ENCODE measurements at regions not wholly inside any gene's neighbourhood (a gene's known extent, or its start where the extent isn't known, plus 50 kb on each side); places are given as distances from the start of the nearest gene placed in this dataset.

- Histone ChIP-seq H3K4me3 (no peak overlapping the region), H3K4me1 (no peaks in the 10 kb centered on the region), H3K27ac (no peak overlapping the region), H3K9me3 (no peaks in the 10 kb centered on the region), H3K27me3 (no peaks in the 10 kb centered on the region), H3K36me3 (replicated peaks in 1 of 2; ENCODE audit: insufficient read depth in 1 of 2, low read depth in 2 of 2) (no peaks in the 10 kb centered on the region)
- TF ChIP-seq POLR2A (IDR thresholded peaks at IDR 0.05) = no peak
- TF ChIP-seq, protein P1, sequence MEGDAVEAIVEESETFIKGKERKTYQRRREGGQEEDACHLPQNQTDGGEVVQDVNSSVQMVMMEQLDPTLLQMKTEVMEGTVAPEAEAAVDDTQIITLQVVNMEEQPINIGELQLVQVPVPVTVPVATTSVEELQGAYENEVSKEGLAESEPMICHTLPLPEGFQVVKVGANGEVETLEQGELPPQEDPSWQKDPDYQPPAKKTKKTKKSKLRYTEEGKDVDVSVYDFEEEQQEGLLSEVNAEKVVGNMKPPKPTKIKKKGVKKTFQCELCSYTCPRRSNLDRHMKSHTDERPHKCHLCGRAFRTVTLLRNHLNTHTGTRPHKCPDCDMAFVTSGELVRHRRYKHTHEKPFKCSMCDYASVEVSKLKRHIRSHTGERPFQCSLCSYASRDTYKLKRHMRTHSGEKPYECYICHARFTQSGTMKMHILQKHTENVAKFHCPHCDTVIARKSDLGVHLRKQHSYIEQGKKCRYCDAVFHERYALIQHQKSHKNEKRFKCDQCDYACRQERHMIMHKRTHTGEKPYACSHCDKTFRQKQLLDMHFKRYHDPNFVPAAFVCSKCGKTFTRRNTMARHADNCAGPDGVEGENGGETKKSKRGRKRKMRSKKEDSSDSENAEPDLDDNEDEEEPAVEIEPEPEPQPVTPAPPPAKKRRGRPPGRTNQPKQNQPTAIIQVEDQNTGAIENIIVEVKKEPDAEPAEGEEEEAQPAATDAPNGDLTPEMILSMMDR (IDR thresholded peaks at IDR 0.05) = no peak
- 60 to 61% methylated on average over 1 of the region's 1 CpG for WGBS, 2 donors
- no peak for DNase-seq
- intact Hi-C loops (cut with DNase I) = no loop called here
- no peak for ATAC-seq
Observed at GRCh38 chr4:67218883-67219282, 326.4 kb downstream of the CENPC start.

DNA sequence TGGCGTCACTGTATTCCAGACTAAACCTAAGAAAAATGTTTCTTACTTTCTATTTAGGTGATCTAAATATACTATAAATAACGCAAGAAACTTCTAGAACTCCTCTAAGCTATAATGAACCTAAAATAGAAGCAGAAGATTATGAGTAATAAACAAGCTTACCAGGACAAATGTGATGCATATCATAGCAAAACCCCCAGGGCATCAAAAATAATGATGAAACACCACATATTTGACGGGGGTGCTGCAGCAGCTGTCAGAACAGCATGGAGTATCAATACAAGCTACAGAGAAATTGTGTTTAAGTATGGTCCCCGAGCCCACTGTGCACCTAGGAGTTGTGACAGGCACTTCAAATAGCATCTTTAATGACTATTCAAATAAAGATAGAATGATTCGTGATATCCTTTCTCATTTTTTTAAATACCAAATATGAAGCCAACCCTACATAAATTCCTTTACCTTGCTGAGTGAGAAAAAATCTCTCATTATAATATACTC lies 337.3 kb downstream of the CENPC start:
- WGBS, 2 donors = 42 to 49% methylated on average over 5 of the region's 5 CpGs
- Histone ChIP-seq H3K27ac (no peak overlapping the region), H3K27me3 (no peaks in the 10 kb centered on the region), H3K4me1 (no peaks in the 10 kb centered on the region), H3K36me3 (replicated peaks in 1 of 2; ENCODE audit: insufficient read depth in 1 of 2, low read depth in 2 of 2) (no peaks in the 10 kb centered on the region), H3K4me3 (no peak overlapping the region), H3K9me3 (no peaks in the 10 kb centered on the region)
- TF ChIP-seq POLR2A (IDR thresholded peaks at IDR 0.05) = no peak
- TF ChIP-seq, protein P1 (IDR thresholded peaks at IDR 0.05) = no peak
- ATAC-seq (no peak), DNase-seq (no peak)
- intact Hi-C loops (cut with DNase I) = no loop called here

GRCh38 chr4:67204441-67204840 lies 340.9 kb downstream of the CENPC start:
- H3K4me1 ChIP-seq = no peaks in the 10 kb centered on the region
- H3K36me3 ChIP-seq (replicated peaks in 1 of 2; ENCODE audit: insufficient read depth in 1 of 2, low read depth in 2 of 2) = no peaks in the 10 kb centered on the region
- no peak overlapping the region for H3K4me3 ChIP-seq
- H3K9me3 ChIP-seq = no peaks in the 10 kb centered on the region
- no peaks in the 10 kb centered on the region for H3K27me3 ChIP-seq
- no peak for TF ChIP-seq POLR2A (IDR thresholded peaks at IDR 0.05)
- TF ChIP-seq, protein P1 (IDR thresholded peaks at IDR 0.05) = no peak
- DNase-seq (no peak), ATAC-seq (no peak)
- H3K27ac ChIP-seq = no peak overlapping the region
- intact Hi-C loops (cut with DNase I) = no loop called here

DNA sequence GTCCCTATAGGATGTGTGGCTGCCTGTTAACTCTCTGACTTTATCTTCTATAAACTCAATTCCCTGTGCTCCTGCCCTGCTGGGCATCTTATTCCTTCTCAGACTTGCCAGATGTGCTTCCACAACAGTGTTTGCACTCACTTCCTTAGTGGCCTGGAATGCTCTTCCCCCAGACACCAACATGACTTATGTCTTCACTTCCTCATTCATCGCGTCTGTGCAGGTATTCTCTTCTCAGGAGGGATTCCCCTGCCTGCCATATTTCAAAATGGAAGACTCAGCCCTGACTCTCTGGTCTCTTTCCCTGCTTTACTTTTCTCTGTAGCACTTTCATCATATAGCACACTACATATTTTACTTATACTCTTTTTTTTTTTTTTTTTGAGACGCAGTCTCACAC lies 344.0 kb downstream of the CENPC start:
- Histone ChIP-seq H3K27me3 (no peaks in the 10 kb centered on the region), H3K36me3 (replicated peaks in 1 of 2; ENCODE audit: insufficient read depth in 1 of 2, low read depth in 2 of 2) (no peaks in the 10 kb centered on the region), H3K9me3 (no peaks in the 10 kb centered on the region), H3K27ac (no peak overlapping the region), H3K4me3 (no peak overlapping the region), H3K4me1 (no peaks in the 10 kb centered on the region)
- intact Hi-C loops (cut with DNase I) = no loop called here
- ATAC-seq (no peak), DNase-seq (no peak)
- TF ChIP-seq, protein P1 (IDR thresholded peaks at IDR 0.05) = no peak
- TF ChIP-seq POLR2A (IDR thresholded peaks at IDR 0.05) = no peak
- 63 to 83% methylated on average over 3 of the region's 3 CpGs for WGBS, 2 donors

DNA sequence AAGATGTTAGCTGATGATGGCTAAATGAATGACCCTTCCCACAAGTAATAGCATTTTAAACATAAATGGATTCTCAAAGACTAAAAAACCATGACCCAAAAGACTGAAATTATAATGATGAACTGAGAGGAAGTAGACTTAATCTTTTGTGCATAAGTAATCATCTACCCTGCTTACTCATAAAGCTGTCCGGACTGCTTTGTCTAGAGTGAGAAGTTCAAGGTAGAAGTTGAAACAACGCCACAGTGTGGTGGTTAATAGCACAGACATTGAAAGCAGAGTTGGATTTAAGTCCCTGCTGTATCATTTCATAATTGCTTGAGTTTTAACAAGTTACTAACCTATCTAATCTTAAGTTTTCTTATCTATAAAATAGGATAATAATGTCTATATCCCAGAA lies 346.6 kb downstream of the CENPC start:
- Histone ChIP-seq H3K4me3 (no peak overlapping the region), H3K36me3 (replicated peaks in 1 of 2; ENCODE audit: insufficient read depth in 1 of 2, low read depth in 2 of 2) (no peaks in the 10 kb centered on the region), H3K27me3 (no peaks in the 10 kb centered on the region), H3K27ac (no peak overlapping the region), H3K9me3 (no peaks in the 10 kb centered on the region), H3K4me1 (no peaks in the 10 kb centered on the region)
- no peak for ATAC-seq
- intact Hi-C loops (cut with DNase I) = no loop called here
- 12 to 15% methylated on average over 2 of the region's 2 CpGs for WGBS, 2 donors
- peak in 1 of 4 donors; percentile 8 for DNase-seq
- no peak for TF ChIP-seq POLR2A (IDR thresholded peaks at IDR 0.05)
- TF ChIP-seq, protein P1 (IDR thresholded peaks at IDR 0.05) = peak in 3 of 7 experiments; percentile 5 to 20 (median 13)
